ENCODE measurements at regions not wholly inside any gene's neighbourhood (a gene's known extent, or its start where the extent isn't known, plus 50 kb on each side); places are given as distances from the start of the nearest gene placed in this dataset.

GRCh38 chr6:47380251-47380650, 70.5 kb upstream of the TNFRSF21 start:
- TF ChIP-seq CTCF (IDR thresholded peaks at IDR 0.05; ENCODE audit: low read length) (no peak), EZH2 (IDR thresholded peaks at IDR 0.05; ENCODE audit: borderline replicate concordance, low read length) (no peak)
